Stimulated activated CD4-positive, alpha-beta T cell treated with anti-CD3 and anti-CD28 coated beads, Interleukin-2, amount 100 ng/mL, for 24 hours (primary cell): ENCODE measurements at regions not wholly inside any gene's neighbourhood (a gene's known extent, or its start where the extent isn't known, plus 50 kb on each side); places are given as distances from the start of the nearest gene placed in this dataset.
"Not testable (repeated sequence)": the region's sequence is repeated elsewhere in the genome, so short reads cannot be mapped to it uniquely, and the experiment has no call there.

ENCODE experiments used
- DNase-seq, 2 donors: peaks; one replicate each; pipeline ENCODE4 v3.0.0-alpha.2; 2020

DNA sequence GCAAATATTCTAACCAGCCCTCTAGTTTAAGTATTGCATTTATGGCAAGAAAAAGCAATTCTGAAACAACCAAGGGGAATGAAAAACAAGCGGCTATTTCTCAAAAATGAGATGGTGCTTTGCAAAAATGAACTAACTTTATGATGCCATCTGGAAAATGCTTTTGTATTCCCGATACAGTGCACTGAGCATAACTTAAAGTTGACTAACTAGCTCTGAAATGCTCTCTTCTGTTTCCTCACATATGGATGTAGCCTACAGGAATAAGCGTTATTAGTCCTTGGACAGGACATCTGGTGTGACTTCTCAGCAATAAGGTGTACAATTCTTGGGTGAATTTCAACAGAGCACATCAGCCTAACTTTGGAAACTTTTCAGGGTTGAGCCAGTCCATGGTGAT lies 228.2 kb upstream of the DDI1 start:
- DNase-seq: no peak

DNA sequence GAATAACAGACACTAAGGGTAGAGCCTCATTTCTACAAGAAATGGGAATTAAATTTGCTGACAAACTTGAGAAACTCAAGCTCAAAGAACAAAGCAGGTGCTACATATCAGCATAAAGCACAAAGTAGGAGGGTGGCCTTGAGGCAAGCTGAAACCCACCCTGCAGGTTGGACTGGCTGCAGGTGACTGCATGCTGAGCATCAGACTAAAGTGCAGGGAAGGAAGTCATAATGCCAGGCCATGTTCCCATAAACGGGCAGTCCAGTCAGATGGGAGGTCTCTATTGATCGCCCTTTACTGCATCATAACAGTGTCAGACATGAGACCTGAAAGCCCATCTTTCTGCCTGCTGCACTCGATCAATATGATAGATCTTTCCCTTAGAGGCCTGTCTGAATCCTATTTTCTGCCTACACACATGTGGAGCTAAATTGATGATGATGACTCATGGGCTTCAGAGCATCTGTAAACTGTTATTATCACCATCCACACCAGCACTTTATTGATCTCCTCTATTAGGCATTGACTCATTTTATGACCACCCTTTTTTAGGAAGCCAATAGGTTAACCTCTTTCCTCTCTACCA lies 224.5 kb upstream of the DDI1 start:
- no peak for DNase-seq

DNA sequence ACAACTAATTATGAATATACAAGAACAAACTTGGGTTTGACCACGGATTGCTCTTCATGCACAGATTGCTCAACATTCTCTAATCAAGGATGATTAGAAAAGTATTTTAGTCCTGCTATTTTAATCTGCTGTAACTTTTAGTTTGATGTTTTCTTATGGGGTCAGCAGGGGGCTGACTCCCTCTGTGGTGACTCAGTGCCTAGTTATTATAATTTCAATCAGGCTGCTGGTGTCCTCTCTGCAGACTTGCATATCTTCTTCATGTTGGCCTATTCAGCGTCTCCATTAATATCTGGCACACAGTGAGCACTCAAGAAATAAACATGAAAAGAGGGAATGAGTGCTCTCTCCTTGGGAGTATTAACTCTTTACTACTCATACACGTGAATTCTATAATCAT lies 223.8 kb upstream of the DDI1 start:
- DNase-seq: no peak

DNA sequence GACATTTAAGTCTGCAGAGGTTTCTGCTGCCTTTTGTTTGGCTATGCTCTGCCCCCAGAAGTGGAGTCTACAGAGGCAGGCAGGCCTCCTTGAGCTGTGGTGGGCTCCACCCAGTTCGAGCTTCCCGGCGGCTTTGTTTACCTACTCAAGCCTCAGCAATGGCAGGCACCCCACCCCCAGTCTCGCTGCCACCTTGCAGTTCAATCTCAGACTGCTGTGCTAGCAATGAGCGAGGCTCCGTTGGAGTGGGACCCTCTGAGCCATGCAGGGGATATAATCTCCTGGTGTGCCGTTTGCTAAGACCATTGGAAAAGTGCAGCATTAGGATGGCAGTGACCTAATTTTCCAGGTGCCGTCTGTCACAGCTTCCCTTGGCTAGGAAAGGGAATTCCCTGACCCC lies 216.1 kb upstream of the DDI1 start:
- DNase-seq: not testable (repeated sequence)

DNA sequence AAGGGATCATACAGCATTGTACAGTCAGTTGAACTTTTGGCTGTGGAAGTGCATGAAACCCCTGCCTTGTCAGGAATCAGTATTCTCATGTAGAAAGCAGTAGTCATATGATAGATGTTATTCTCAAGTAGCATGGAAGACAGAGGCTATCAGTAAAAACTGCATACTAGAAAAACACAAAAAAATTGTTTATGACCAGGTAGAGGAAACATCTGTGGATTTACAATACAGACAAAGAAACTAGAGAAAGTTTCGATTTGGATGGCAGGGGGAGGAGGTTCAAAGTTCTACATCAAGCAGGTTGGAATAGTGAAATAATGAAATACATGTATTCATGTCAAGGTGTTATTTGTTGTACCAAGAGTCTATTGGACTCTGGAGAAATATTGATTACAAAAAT lies 212.3 kb upstream of the DDI1 start:
- no peak for DNase-seq

DNA sequence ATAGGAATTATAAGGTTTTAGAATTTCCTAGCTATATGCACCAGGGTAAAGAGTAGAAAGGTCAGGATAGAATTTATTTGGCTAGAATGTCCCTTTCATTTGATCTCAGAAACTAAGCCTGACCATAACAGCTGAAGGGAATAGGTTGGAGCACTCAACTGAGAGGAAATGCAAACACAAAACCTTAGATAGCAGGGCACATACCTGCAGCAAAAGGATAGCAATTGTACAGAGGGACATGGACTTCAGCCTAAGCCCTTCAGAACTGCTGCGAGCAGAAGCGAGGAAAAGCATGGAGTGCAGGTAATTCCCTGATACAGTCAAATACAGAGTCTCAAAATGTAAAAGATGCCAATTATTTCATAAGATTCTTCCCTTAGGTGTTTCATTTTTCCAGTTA lies 211.0 kb upstream of the DDI1 start:
- DNase-seq: no peak

DNA sequence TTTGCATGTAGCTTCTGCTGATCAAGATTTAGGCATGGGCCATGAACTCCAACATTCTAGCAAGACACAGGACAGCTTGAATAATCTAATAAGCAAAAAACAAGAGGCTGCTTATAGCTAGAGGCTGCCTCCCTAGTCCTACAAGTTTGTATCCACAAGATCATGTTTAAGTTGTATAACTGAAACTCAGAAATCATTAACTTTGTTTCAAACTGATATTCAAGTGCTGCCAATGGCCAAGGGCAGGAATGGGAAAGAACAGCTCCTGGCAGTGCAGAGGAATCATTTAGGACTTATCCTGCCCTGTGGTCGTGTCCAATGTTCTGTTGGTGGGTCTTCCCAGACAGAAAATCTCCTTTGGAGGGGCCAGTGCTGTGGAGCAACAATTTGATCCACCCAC lies 209.6 kb upstream of the DDI1 start:
- no peak for DNase-seq

DNA sequence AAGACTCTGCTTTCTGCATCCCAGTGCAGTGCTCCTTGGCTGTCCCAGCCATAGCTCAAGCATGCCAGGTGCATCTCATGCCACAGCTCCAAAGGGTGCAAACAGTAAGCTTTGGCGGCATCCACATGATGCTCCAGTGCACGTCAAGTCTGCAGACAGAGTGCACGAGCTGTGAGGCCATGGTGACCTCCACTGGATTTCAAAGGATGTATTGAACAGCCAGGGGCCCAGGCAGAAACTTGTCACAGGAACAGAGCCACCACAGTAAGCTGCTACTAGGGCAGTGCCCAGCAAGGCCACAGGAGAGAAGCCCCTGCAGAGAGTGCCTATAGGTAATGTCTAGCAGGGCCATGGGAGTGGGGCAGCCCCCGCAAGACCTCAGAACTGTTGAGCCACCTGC lies 206.8 kb upstream of the DDI1 start:
- no peak for DNase-seq

DNA sequence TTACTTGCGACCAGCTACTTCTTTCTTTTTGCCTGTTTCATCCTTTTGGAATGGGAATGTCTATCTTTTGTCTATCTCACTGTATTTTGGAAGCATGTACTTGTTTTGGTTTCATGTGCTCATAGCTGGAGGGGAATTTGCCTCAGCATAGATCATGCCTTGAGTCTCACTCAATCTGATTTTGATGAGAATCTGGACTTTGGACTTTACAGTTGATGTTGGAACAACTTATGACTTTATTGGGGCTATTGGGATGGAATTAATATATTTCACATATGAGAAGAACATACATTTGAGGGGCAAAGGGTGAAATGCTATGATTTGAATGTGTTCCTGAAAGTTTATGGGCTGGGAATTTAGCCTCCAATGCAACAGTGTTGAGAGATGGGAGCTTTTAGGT lies 206.2 kb upstream of the DDI1 start:
- DNase-seq: no peak

DNA sequence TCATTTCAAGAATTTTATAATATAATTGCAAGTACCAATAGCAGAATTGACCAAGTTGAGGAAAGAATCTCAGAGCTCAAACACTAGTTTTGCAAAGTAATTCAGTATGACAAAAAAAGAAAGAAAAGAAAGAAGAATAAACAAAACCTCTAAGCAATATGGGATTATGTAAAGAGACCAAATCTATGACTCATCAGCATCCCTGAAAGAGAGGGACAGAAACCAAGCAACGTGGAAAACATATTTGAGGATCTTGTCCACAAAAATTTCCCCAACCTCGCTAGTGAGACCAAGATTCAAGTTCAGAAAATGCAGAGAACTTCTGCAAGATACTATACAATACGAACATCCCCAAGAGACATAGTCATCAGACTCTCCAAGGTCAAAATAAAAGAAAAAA lies 203.7 kb upstream of the DDI1 start:
- DNase-seq: no peak

DNA sequence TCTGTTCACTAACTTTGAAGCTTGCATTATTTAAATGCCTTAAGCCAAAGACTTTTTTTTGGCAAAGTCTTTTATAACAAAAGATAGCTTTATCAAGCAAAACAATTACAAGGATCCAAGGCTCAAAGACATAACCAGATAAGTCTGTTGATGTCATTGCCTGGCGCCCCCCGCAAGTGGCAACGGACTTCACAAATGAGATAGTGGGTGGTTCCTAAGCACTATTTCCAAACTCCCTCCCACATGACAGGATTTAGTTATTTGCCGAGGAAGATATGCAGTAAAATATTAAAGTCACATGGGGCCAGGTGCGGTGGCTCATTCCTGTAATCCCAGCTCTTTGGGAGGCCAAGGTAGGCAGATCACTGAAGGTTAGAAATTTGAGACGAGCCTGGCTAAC lies 194.2 kb upstream of the DDI1 start:
- DNase-seq: no peak

DNA sequence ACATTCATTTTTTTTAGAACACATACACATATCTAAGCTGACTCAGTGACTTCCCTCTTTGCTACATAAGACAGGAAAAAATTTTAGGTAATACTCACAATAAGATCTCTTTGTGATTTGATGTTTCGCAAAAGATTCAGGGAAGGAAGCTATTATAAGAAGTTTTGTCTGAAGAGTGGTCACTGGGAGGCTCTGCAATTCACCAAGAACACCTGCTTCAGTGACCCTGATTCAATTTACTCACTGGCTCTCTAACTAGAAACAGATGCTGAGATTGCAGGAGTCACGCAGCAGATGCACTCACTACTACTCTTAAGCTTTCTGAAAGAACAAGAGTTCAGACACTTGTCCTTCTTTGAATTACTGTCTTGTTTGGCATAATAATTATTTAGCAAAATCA lies 193.6 kb upstream of the DDI1 start:
- DNase-seq: no peak

DNA sequence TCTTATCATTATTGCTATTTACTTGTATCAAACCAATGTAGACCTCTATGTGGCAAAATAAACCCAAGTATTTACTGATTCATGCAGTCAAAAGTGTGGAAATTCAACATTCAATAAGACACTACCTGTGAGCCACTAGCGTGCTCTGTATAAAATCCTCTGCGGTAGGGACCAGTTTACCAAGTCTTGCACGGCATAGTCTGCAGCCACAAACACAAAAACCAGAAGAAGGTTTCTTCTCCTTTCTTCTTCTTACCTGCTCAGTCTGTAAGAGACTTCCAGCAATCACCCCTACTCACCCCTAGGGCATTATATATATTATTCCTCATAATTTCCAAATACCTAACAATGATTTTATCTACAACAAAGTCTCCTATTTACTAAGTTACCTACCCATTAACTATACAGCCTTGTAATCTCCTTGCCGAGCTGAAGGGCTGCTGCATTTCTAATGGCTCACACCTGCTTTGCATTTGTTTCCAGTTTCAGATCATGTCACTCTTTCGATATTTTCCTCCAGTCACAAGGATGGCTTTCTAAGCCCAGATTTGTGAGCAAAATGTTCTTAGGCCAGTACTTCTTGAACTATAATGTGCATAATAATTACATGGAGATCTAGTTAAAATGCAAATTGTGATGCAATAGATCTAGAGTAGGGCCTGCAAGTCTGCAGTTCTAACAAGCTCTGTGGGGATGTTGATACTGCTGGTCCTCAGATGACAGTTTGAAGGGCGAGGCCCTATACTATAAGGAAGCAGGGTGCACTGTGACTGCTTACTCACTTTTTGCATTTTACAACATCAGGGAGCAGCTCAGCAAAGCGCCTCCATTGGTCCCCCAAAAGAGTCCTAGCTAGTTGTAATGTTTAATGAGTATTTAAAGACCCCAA lies 191.9 kb upstream of the DDI1 start:
- no peak for DNase-seq

DNA sequence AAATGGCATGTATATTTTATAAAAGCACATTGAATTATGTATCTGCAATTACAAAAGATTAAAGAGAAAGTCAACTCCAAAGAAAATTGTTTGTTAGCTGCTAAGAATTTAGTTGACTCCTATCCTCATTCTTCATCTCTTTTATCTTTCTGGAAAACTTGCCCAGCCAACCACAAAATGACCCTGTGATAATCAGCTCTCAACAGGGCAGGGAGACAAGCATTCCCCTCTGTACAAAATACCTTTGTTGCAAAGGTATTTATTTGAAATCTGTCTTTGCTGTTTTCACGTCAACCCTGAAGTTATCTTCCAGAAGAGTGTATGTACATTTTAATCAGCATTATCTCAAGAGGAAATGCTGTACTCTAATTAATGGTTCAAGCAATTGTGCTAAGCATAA lies 191.1 kb upstream of the DDI1 start:
- DNase-seq: no peak

DNA sequence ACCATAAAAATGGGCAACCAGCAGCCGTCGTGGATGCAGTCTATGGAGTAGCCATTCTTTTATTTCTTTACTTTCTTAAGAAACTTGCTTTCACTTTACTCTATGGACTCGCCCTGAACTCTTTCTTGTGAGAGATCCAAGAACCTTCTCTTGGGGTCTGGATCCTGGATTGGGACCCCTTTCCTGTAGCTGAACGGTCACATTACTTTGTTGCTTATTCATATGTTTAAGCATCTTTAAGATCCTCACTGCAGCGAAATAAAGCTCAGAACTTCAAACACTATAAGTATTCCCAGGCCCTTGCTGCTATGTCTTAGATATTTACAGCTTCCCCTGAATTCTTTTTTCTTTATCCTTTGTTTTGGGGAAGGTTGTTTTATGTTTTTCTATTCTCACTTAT lies 187.8 kb upstream of the DDI1 start:
- DNase-seq: no peak

DNA sequence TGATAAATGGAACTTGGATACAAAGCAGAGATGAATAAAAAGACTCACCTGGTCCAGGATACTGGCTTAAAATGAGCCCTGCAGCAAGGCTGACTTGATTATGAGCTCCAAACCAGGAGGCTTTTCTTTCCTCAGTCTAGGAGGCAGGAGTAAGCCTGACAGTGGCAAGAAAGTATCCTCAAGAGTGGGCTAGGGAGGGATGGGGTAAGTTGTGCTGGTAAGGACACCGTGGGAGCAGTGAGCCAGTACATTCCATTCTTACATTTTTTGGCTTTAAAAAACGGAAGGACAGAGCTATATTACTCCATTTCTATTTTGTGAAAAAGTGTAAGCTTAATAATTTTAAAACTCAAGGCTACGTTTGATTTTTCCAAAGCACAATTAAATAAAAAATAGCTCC lies 187.1 kb upstream of the DDI1 start:
- DNase-seq: no peak

DNA sequence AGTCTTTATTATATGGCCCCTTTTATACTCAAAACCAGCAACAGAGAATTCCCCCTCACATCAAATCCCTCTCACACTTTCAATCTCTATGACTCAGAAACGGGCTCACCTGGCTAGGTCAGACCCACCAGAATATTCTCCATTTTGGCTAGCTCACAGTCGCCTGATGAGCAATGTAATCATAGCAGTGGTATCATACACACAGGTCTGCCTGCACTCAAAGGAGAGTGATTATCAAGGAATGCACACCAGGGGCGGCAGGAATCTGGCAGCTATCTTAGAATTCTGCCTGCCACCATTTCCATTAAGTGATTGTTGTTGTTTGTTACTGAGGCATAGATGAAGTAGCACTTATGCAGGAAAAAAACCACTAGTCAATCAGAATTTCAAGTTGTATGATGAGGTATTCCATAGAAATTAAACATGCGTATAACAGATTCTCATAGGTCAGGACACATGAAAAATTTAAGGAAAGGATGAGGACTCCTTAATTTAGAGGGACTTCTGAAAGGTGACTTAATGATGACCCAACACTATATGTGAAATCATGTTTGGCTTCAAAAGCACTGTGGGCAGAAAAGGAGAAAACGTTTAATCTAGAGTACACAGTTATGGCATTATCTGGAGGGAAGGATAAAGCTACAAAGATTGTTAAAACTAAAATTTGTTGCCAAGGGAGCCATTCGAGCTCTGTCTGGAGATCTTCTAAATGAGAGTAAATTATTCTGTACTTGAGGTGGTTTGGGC lies 185.8 kb upstream of the DDI1 start:
- DNase-seq: no peak

DNA sequence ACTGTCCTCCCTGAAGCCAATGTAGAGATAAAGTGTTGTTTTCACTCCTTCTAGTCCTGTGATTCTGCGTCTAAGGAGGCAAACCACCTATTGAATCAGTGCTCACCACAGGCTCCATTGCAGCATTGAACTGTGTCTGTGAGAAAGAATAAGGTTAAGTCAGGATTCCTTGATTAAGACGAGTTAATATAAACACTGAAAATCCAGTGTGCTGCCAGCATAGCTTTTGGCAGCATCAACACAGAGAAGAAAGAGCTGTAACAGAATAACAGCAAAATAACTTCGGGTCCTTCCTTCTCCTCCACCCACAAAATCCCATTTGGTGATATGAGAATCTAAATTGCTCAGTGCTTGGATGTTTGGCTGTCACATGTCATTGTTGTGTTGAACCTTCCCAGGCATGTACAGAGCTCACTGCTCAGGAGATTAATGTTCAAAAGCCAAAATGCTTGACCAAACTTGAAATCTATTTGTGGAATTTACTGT lies 185.2 kb upstream of the DDI1 start:
- DNase-seq: no peak
